GM19438 (cell line): ENCODE measurements at regions not wholly inside any gene's neighbourhood (a gene's known extent, or its start where the extent isn't known, plus 50 kb on each side); places are given as distances from the start of the nearest gene placed in this dataset.
"Not testable (repeated sequence)": the region's sequence is repeated elsewhere in the genome, so short reads cannot be mapped to it uniquely, and the experiment has no call there.

ENCODE experiments used
- ATAC-seq: cut with Tn5 transposase; IDR thresholded peaks from one replicate; pipeline ENCODE4 v1.9.1; 2021; ENCODE audit warnings: low read depth; ENCODE audit not compliant: unreplicated experiment

- no peak for ATAC-seq
These were observed 350.5 kb downstream of the PRL start for GRCh38 chr6:21946298-21946783.

GRCh38 chr6:21947227-21947626 lies 349.6 kb downstream of the PRL start:
- not testable (repeated sequence) for ATAC-seq

GRCh38 chr6:21947731-21948386 lies 349.0 kb downstream of the PRL start:
- no peak for ATAC-seq

- no peak for ATAC-seq
These were observed 347.5 kb downstream of the PRL start for GRCh38 chr6:21949211-21949801.

GRCh38 chr6:21952367-21952766 lies 344.5 kb downstream of the PRL start:
- ATAC-seq, result no peak

GRCh38 chr6:21953831-21954801 lies 342.7 kb downstream of the PRL start:
- ATAC-seq, result no peak

GRCh38 chr6:21955053-21955595 lies 341.7 kb downstream of the PRL start:
- no peak for ATAC-seq

GRCh38 chr6:21955951-21956350 lies 340.9 kb downstream of the PRL start:
- no peak for ATAC-seq

GRCh38 chr6:21958428-21958827 lies 338.4 kb downstream of the PRL start:
- ATAC-seq, result no peak

GRCh38 chr6:21961226-21961625 lies 335.6 kb downstream of the PRL start:
- ATAC-seq, result no peak

- no peak for ATAC-seq
These were observed 331.8 kb downstream of the PRL start for GRCh38 chr6:21965016-21965415.

GRCh38 chr6:21965953-21966539 lies 330.8 kb downstream of the PRL start:
- ATAC-seq, result no peak

- no peak for ATAC-seq
These were observed 329.5 kb downstream of the PRL start for GRCh38 chr6:21967056-21967974.

- no peak for ATAC-seq
These were observed 328.4 kb downstream of the PRL start for GRCh38 chr6:21968411-21968810.

- no peak for ATAC-seq
These were observed 327.6 kb downstream of the PRL start for GRCh38 chr6:21969192-21969591.

GRCh38 chr6:21970569-21971300 lies 326.1 kb downstream of the PRL start:
- no peak for ATAC-seq

GRCh38 chr6:21971541-21971940 lies 325.3 kb downstream of the PRL start:
- no peak for ATAC-seq

- no peak for ATAC-seq
These were observed 324.3 kb downstream of the PRL start for GRCh38 chr6:21972516-21972915.

GRCh38 chr6:21977346-21977745 lies 319.5 kb downstream of the PRL start:
- no peak for ATAC-seq
